CD4-positive, alpha-beta T cell (primary cell): ENCODE measurements at regions not wholly inside any gene's neighbourhood (a gene's known extent, or its start where the extent isn't known, plus 50 kb on each side); places are given as distances from the start of the nearest gene placed in this dataset.

Source experiments
- ATAC-seq: fragments of 200-7000 bp; cut with Tn5 transposase; one replicate; pipeline ENCODE4 v1.10.0; 2022; ENCODE audit warnings: mild to moderate bottlenecking; ENCODE audit not compliant: poor library complexity
- CTCF ChIA-PET: fragments of 350-600 bp; sonication (Branson Sonifier 250); formaldehyde crosslinking; loops from one replicate; lab custom pipeline; 2021; ENCODE audit warnings: antibody characterized with exemption, inconsistent platforms; lab: Charles Lee
- POLR2A ChIA-PET: fragments of 350-600 bp; sonication (Branson Sonifier 250); formaldehyde crosslinking; loops from one replicate; lab custom pipeline; 2021; ENCODE audit warnings: antibody characterized with exemption, inconsistent platforms; lab: Charles Lee
- DNase-seq, 14 experiments: peaks; one replicate each; pipeline ENCODE4 v3.0.0-alpha.2; 2013 to 2020; ENCODE audit warnings: mixed read lengths in 2 of 14
- H3K27ac ChIP-seq, 2 donors: one replicate each; pipeline versions ENCODE4 v1.5.1 to v1.7.0; 2013; ENCODE audit warnings: low read length in 2 of 2, low read depth in 1 of 2, mild to moderate bottlenecking in 1 of 2
- H3K27me3 ChIP-seq, 2 experiments: 1 replicate in 1 of 2; 2 replicates in 1 of 2; pipeline versions ENCODE4 v1.6.1 to v1.7.0; 2013; ENCODE audit warnings: low read length in 2 of 2, control low read depth in 1 of 2, mild to moderate bottlenecking in 1 of 2, moderate library complexity in 1 of 2; ENCODE audit not compliant: insufficient read depth in 2 of 2, control insufficient read depth in 1 of 2
- H3K36me3 ChIP-seq: one replicate; pipeline ENCODE4 v1.6.1; 2013; ENCODE audit warnings: low read length, control low read depth; ENCODE audit not compliant: insufficient read depth
- H3K4me1 ChIP-seq: one replicate; pipeline ENCODE4 v1.6.1; 2013; ENCODE audit warnings: low read length, control low read depth; ENCODE audit not compliant: insufficient read depth
- H3K4me3 ChIP-seq: one replicate; pipeline ENCODE4 v1.5.1; 2013; ENCODE audit warnings: mild to moderate bottlenecking, low read length, moderate library complexity
- H3K9me3 ChIP-seq, 2 experiments: 1 replicate in 1 of 2; 2 replicates in 1 of 2; pipeline versions ENCODE4 v1.6.1 to v1.7.0; 2013; ENCODE audit warnings: low read length in 2 of 2, mild to moderate bottlenecking in 2 of 2, control low read depth in 1 of 2, moderate library complexity in 1 of 2; ENCODE audit not compliant: control insufficient read depth in 1 of 2, insufficient read depth in 1 of 2
- H3K27ac Mint-ChIP-seq: one replicate; pipeline ENCODE4 v1.8.0; 2020; ENCODE audit warnings: mixed read lengths
- H3K27me3 Mint-ChIP-seq: one replicate; pipeline ENCODE4 v1.8.0; 2021; ENCODE audit warnings: mixed read lengths
- H3K36me3 Mint-ChIP-seq: one replicate; pipeline ENCODE4 v1.8.0; 2021; ENCODE audit warnings: low read depth, mixed read lengths
- H3K4me1 Mint-ChIP-seq: one replicate; pipeline ENCODE4 v1.8.0; 2021; ENCODE audit warnings: low read depth, mixed read lengths
- H3K4me3 Mint-ChIP-seq: one replicate; pipeline ENCODE4 v1.8.0; 2020; ENCODE audit warnings: mild to moderate bottlenecking, mixed read lengths
- H3K9me3 Mint-ChIP-seq: one replicate; pipeline ENCODE4 v1.8.0; 2020; ENCODE audit warnings: mixed read lengths
- CTCF ChIP-seq: fragments of 200-600 bp; IDR thresholded peaks from one replicate; pipeline ENCODE4 v1.8.0; 2022; ENCODE audit warnings: antibody characterized with exemption, mild to moderate bottlenecking
- intact Hi-C, 2 experiments: fragments of 100-400 bp; cut with DNase I in 1 of 2; cut with micrococcal nuclease in 1 of 2; formaldehyde crosslinking; loops; one replicate each; pipeline versions ENCODE4 v1.15.1 to v1.9.0; 2023 to 2025; cut with DNase I, micrococcal nuclease

- H3K4me3 Mint-ChIP-seq, result no peak overlapping the region
- no peaks in the 10 kb centered on the region for H3K4me1 Mint-ChIP-seq
- H3K9me3 ChIP-seq, result no peaks in the 10 kb centered on the region
- H3K4me1 ChIP-seq, result no peaks in the 10 kb centered on the region
- POLR2A ChIA-PET, result no interaction called here
- H3K27me3 Mint-ChIP-seq, result peaks cover 4% of the 10 kb centered on the region
- no peaks in the 10 kb centered on the region for H3K9me3 Mint-ChIP-seq
- H3K27ac ChIP-seq, result no peak overlapping the region
- no peaks in the 10 kb centered on the region for H3K36me3 Mint-ChIP-seq
- no peak for DNase-seq
- no peak for TF ChIP-seq CTCF
- no peak overlapping the region for H3K4me3 ChIP-seq
- CTCF ChIA-PET, result interaction anchor here (0.7 kb wide), 1 partner anchor 1895 kb away, joined by 4 read pairs; no protein-coding TSS in a partner anchor
- H3K36me3 ChIP-seq, result no peaks in the 10 kb centered on the region
- ATAC-seq, result no peak
- intact Hi-C loops, result no loop called here
- H3K27me3 ChIP-seq, result no peaks in the 10 kb centered on the region
- H3K27ac Mint-ChIP-seq, result no peak overlapping the region
Observed at GRCh38 chr18:24770311-24771024, 310.0 kb downstream of the HRH4 start.

GRCh38 chr18:24771300-24771699 is 310.9 kb downstream of the HRH4 start:
- ATAC-seq, result no peak
- POLR2A ChIA-PET, result no interaction called here
- CTCF ChIA-PET, result no interaction called here
- H3K36me3 ChIP-seq, result no peaks in the 10 kb centered on the region
- no peaks in the 10 kb centered on the region for H3K9me3 ChIP-seq
- H3K4me1 ChIP-seq, result no peaks in the 10 kb centered on the region
- no peak for DNase-seq
- H3K4me3 ChIP-seq, result no peak overlapping the region
- no peaks in the 10 kb centered on the region for H3K4me1 Mint-ChIP-seq
- no peak overlapping the region for H3K27ac Mint-ChIP-seq
- H3K27me3 ChIP-seq, result no peaks in the 10 kb centered on the region
- TF ChIP-seq CTCF, result no peak
- peaks cover 4% of the 10 kb centered on the region for H3K27me3 Mint-ChIP-seq
- intact Hi-C loops, result no loop called here
- no peak overlapping the region for H3K27ac ChIP-seq
- no peaks in the 10 kb centered on the region for H3K9me3 Mint-ChIP-seq
- no peak overlapping the region for H3K4me3 Mint-ChIP-seq
- H3K36me3 Mint-ChIP-seq, result no peaks in the 10 kb centered on the region

GRCh38 chr18:24773101-24773500 is 312.7 kb downstream of the HRH4 start:
- Mint-ChIP-seq H3K4me3 (no peak overlapping the region), H3K27me3 (peaks cover 4% of the 10 kb centered on the region), H3K4me1 (no peaks in the 10 kb centered on the region), H3K27ac (no peak overlapping the region), H3K36me3 (no peaks in the 10 kb centered on the region), H3K9me3 (no peaks in the 10 kb centered on the region)
- Histone ChIP-seq H3K27ac (no peak overlapping the region), H3K4me1 (no peaks in the 10 kb centered on the region), H3K4me3 (no peak overlapping the region), H3K9me3 (no peaks in the 10 kb centered on the region), H3K36me3 (no peaks in the 10 kb centered on the region), H3K27me3 (no peaks in the 10 kb centered on the region)
- DNase-seq (no peak), ATAC-seq (no peak)
- ChIA-PET CTCF (no interaction called here), POLR2A (no interaction called here)
- intact Hi-C loops, result no loop called here
- no peak for TF ChIP-seq CTCF
